Panc1 (cell line): ENCODE measurements at regions not wholly inside any gene's neighbourhood (a gene's known extent, or its start where the extent isn't known, plus 50 kb on each side); places are given as distances from the start of the nearest gene placed in this dataset.

Source experiments
- ATAC-seq: fragments of 200-7000 bp; cut with Tn5 transposase; 2 replicates; pipeline ENCODE4 v1.9.1; 2020; ENCODE audit warnings: mild to moderate bottlenecking, moderate library complexity
- BruUV-seq: library from RNA; stranded (reverse); fragments of 400-500 nt; replicated peaks from 2 replicates; lab custom pipeline; 2021; lab: Mats Ljungman, UMichigan
- CTCF ChIA-PET: fragments of 300-600 bp; sonication (Branson Sonifier 250); formaldehyde crosslinking; loops from one replicate; lab custom pipeline; 2022; ENCODE audit warnings: antibody characterized with exemption; lab: Charles Lee
- POLR2A ChIA-PET: fragments of 300-600 bp; sonication (Branson Sonifier 250); formaldehyde crosslinking; loops from one replicate; lab custom pipeline; 2022; ENCODE audit warnings: antibody characterized with exemption; lab: Charles Lee
- DNase-seq: peaks from one replicate; pipeline ENCODE4 v3.0.0-alpha.2; 2010; ENCODE audit warnings: low read depth, low spot score
- H3K27ac ChIP-seq: 2 replicates; pipeline ENCODE4 v1.5.1; 2011; ENCODE audit warnings: mild to moderate bottlenecking, low read length, inconsistent platforms
- H3K27me3 ChIP-seq: fragments of 200-500 bp; sonication (Bioruptor generic); 2 replicates; pipeline ENCODE4 v1.6.0; 2014; ENCODE audit warnings: low read length, inconsistent platforms; ENCODE audit not compliant: control insufficient read depth, insufficient read depth
- H3K36me3 ChIP-seq: fragments of 200-500 bp; sonication (Bioruptor generic); 2 replicates; pipeline ENCODE4 v1.5.1; 2014; ENCODE audit warnings: inconsistent platforms, mild to moderate bottlenecking, low read length, moderate library complexity; ENCODE audit not compliant: control insufficient read depth, insufficient read depth
- H3K4me1 ChIP-seq: 2 replicates; pipeline ENCODE4 v1.5.1; 2011; ENCODE audit warnings: inconsistent platforms, mild to moderate bottlenecking, low read length, moderate library complexity; ENCODE audit not compliant: control insufficient read depth, insufficient read depth
- H3K4me3 ChIP-seq, 2 experiments: 2 replicates each; pipeline ENCODE4 v1.5.1; 2011 to 2012; ENCODE audit warnings: low read depth in 2 of 2, low read length in 2 of 2, mild to moderate bottlenecking in 2 of 2, inconsistent platforms in 1 of 2, moderate library complexity in 1 of 2
- H3K9me3 ChIP-seq: fragments of 200-500 bp; sonication (Bioruptor generic); 2 replicates; pipeline ENCODE4 v1.5.1; 2014; ENCODE audit warnings: low read depth, mild to moderate bottlenecking, inconsistent platforms, low read length, moderate library complexity; ENCODE audit not compliant: control insufficient read depth, insufficient read depth
- POLR2AphosphoS5 ChIP-seq: IDR thresholded peaks from 2 replicates; pipeline ENCODE4 v1.6.1; 2012; ENCODE audit warnings: mild to moderate bottlenecking, low read depth, low read length, moderate library complexity
- SIN3A ChIP-seq: IDR thresholded peaks from 2 replicates; pipeline ENCODE4 v1.6.1; 2012; ENCODE audit warnings: low read depth, mild to moderate bottlenecking, low read length, moderate library complexity, borderline replicate concordance; ENCODE audit not compliant: insufficient read depth
- TCF7L2 ChIP-seq: IDR thresholded peaks from 2 replicates; pipeline ENCODE4 v1.6.1; 2011; ENCODE audit warnings: mild to moderate bottlenecking, low read depth, low read length, inconsistent platforms
- in situ Hi-C: cut with HindIII; loops from 2 replicates; pipeline ENCODE4 v1.10.0; 2016; ENCODE audit warnings: low sequenced_read_pairs, low pct_unique_long_range_greater_than_20kb
- intact Hi-C: fragments of 100-400 bp; cut with micrococcal nuclease; formaldehyde crosslinking; loops from one replicate; pipeline ENCODE4 v1.10.0; 2022; ENCODE audit not compliant: unreplicated experiment
- TF ChIP-seq, protein P1 (sequence below): fragments of 450-650 bp; IDR thresholded peaks from 2 replicates; pipeline ENCODE4 v1.5.1; 2017; ENCODE audit warnings: mild to moderate bottlenecking
- TF ChIP-seq, protein P2 (sequence below), 2 experiments: IDR thresholded peaks; 2 replicates each; pipeline ENCODE4 v1.6.1; 2011 to 2012; ENCODE audit warnings: low read depth in 2 of 2, control low read depth in 1 of 2, low read length in 1 of 2, mild to moderate bottlenecking in 1 of 2, moderate library complexity in 1 of 2; ENCODE audit not compliant: insufficient read depth in 1 of 2

- intact Hi-C loops, result no loop called here
- TF ChIP-seq SIN3A, result no peak
- TF ChIP-seq, protein P1, sequence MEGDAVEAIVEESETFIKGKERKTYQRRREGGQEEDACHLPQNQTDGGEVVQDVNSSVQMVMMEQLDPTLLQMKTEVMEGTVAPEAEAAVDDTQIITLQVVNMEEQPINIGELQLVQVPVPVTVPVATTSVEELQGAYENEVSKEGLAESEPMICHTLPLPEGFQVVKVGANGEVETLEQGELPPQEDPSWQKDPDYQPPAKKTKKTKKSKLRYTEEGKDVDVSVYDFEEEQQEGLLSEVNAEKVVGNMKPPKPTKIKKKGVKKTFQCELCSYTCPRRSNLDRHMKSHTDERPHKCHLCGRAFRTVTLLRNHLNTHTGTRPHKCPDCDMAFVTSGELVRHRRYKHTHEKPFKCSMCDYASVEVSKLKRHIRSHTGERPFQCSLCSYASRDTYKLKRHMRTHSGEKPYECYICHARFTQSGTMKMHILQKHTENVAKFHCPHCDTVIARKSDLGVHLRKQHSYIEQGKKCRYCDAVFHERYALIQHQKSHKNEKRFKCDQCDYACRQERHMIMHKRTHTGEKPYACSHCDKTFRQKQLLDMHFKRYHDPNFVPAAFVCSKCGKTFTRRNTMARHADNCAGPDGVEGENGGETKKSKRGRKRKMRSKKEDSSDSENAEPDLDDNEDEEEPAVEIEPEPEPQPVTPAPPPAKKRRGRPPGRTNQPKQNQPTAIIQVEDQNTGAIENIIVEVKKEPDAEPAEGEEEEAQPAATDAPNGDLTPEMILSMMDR, result no peak
- TF ChIP-seq, protein P2, sequence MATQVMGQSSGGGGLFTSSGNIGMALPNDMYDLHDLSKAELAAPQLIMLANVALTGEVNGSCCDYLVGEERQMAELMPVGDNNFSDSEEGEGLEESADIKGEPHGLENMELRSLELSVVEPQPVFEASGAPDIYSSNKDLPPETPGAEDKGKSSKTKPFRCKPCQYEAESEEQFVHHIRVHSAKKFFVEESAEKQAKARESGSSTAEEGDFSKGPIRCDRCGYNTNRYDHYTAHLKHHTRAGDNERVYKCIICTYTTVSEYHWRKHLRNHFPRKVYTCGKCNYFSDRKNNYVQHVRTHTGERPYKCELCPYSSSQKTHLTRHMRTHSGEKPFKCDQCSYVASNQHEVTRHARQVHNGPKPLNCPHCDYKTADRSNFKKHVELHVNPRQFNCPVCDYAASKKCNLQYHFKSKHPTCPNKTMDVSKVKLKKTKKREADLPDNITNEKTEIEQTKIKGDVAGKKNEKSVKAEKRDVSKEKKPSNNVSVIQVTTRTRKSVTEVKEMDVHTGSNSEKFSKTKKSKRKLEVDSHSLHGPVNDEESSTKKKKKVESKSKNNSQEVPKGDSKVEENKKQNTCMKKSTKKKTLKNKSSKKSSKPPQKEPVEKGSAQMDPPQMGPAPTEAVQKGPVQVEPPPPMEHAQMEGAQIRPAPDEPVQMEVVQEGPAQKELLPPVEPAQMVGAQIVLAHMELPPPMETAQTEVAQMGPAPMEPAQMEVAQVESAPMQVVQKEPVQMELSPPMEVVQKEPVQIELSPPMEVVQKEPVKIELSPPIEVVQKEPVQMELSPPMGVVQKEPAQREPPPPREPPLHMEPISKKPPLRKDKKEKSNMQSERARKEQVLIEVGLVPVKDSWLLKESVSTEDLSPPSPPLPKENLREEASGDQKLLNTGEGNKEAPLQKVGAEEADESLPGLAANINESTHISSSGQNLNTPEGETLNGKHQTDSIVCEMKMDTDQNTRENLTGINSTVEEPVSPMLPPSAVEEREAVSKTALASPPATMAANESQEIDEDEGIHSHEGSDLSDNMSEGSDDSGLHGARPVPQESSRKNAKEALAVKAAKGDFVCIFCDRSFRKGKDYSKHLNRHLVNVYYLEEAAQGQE (IDR thresholded peaks at IDR 0.05; ENCODE audit: insufficient read depth in 1 of 2, low read depth in 2 of 2, low read length in 1 of 2), result no peak
- TF ChIP-seq POLR2AphosphoS5, result no peak
- TF ChIP-seq TCF7L2, result no peak
- Histone ChIP-seq H3K4me1 (peaks cover 3% of the 10 kb centered on the region; the same call in 1 of the 2 replicates), H3K9me3 (no peaks in the 10 kb centered on the region), H3K4me3 (no peak overlapping the region), H3K36me3 (no peaks in the 10 kb centered on the region), H3K27me3 (no peaks in the 10 kb centered on the region), H3K27ac (no peak overlapping the region)
- BruUV-seq, result no TSS peak
- in situ Hi-C loops, result no loop called here
- no peak for DNase-seq
- CTCF ChIA-PET, result interaction anchor here (0.6 kb wide), 1 partner anchor 22 kb away, joined by 4 read pairs; no protein-coding TSS in a partner anchor
- ATAC-seq, result no peak
- POLR2A ChIA-PET, result interaction anchor here (0.6 kb wide), 1 partner anchor 10 kb away, joined by 4 read pairs; no protein-coding TSS in a partner anchor
These were observed 100.3 kb upstream of the FAT1 start for GRCh38 chr4:186823989-186824388.

DNA sequence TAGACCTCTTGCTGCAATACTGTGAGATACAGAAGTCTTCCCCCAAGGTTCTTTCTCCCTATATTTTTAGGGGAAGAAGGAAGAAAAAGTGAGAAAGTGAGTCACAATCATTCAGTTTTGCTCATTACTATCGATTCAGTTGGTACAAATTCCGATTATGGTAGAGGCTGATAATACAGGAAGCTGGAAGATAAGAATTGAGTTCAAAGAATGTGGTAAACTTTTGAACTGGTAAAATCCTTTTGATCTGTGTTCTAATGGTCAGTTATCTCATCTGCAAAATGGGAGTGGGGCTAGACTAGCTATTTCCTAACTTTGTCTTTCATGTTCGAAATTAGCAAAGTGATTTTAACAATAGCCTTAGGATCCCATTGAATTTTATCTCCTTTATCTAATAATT, 101.4 kb upstream of the FAT1 start:
- intact Hi-C loops, result no loop called here

More for the DNA sequence above, 101.4 kb upstream of the FAT1 start:
- Histone ChIP-seq H3K4me1 (peaks cover 1% of the 10 kb centered on the region; the same call in 1 of the 2 replicates), H3K27me3 (no peaks in the 10 kb centered on the region), H3K9me3 (no peaks in the 10 kb centered on the region), H3K36me3 (no peaks in the 10 kb centered on the region), H3K27ac (no peak overlapping the region), H3K4me3 (no peak overlapping the region)
- DNase-seq (no peak), ATAC-seq (no peak)
- no TSS peak for BruUV-seq
- in situ Hi-C loops, result no loop called here
- ChIA-PET POLR2A (no interaction called here), CTCF (no interaction called here)
- TF ChIP-seq SIN3A, result no peak
- TF ChIP-seq, protein P2 (IDR thresholded peaks at IDR 0.05; ENCODE audit: insufficient read depth in 1 of 2, low read depth in 2 of 2, low read length in 1 of 2), result no peak
- no peak for TF ChIP-seq POLR2AphosphoS5
- no peak for TF ChIP-seq TCF7L2
- TF ChIP-seq, protein P1, result no peak
